Stimulated activated CD4-positive, alpha-beta T cell treated with anti-CD3 and anti-CD28 coated beads, Interleukin-2, amount 100 ng/mL, for 24 hours (primary cell): ENCODE measurements at regions not wholly inside any gene's neighbourhood (a gene's known extent, or its start where the extent isn't known, plus 50 kb on each side); places are given as distances from the start of the nearest gene placed in this dataset.
"Not testable (repeated sequence)": the region's sequence is repeated elsewhere in the genome, so short reads cannot be mapped to it uniquely, and the experiment has no call there.

Source experiments
- DNase-seq, 2 donors: peaks; one replicate each; pipeline ENCODE4 v3.0.0-alpha.2; 2020

- no peak for DNase-seq
Observed at GRCh38 chr7:106522696-106523095, 138.3 kb downstream of the CCDC71L start.

DNA sequence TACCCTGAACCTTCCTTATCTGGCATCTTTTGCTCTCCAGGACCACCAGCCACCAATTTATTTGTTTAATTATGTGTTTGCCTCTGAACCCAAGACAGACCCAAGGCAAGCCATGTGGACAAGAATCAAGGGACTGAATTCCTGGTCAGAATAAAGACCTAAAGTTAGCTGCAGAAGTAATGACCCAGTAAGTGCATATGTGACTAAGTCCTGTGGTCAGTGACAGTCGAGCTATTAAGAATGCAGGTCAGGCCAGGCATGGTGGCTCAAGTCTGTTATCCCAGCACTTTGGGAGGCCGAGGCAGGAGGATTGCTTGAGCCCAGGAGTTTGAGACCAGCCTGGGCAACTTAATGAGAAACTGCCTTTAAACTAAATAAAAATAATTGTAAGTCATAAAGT lies 139.4 kb downstream of the CCDC71L start:
- no peak for DNase-seq

- no peak for DNase-seq
Observed at GRCh38 chr7:106520962-106521514, 139.9 kb downstream of the CCDC71L start.

- DNase-seq, result no peak
Observed at GRCh38 chr7:106518967-106519366, 142.0 kb downstream of the CCDC71L start.

DNA sequence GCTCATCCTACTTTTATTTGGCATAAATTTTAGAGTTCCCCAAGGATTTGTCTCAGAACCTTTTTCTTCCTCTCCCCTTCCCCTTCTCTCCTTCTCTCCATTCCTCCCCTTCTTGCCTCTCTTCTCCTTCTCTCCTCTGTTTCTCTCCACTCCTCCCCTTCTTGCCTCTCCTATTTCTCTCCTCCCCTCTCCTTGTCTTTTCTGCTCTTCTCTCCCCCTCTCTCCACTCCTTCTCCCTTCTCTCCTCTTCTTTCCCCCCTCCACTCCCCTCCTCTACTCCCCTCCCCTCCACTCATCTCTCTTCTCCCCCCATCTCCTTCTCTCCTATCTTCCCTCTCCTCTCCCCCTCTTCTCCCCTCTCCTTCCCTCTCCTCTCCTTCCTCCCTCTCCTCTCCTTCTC lies 142.7 kb downstream of the CCDC71L start:
- DNase-seq, result no peak

DNA sequence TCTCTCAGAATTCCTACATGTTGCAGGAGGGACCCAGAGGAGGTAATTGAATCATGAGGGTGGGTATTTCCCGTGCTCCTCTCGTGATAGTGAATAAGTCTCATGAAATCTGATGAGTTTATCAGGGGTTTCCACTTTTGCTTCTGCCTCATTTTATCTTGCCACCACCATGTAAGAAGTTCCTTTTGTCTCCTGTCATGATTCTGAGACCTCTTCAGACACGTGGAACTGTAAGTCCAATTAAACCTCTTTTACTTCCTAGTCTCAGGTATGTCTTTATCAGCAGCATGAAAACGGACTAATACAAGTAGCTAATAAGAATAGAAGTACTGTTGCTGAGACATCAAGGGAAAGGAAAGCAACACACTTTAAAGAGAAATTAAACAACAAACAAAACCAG lies 143.4 kb downstream of the CCDC71L start:
- DNase-seq, result no peak

DNA sequence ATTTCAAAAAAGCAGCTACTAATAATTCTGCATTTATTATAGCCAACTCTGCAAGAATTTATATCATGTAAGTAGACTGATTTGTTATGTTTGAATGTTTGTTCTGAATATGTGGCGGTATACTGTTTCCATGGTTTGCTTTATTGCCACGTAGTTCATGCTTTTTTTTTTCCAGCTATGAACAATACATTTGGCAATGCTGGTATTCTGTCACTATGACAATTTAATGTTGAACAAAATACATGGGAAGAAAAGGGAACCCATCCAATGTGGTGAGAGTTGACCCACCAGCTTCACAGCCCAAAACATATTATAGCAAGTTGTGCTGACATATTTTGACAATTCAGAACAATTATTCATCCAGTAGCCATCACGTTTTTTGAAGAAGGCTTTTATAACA lies 145.6 kb downstream of the CCDC71L start:
- no peak for DNase-seq

DNA sequence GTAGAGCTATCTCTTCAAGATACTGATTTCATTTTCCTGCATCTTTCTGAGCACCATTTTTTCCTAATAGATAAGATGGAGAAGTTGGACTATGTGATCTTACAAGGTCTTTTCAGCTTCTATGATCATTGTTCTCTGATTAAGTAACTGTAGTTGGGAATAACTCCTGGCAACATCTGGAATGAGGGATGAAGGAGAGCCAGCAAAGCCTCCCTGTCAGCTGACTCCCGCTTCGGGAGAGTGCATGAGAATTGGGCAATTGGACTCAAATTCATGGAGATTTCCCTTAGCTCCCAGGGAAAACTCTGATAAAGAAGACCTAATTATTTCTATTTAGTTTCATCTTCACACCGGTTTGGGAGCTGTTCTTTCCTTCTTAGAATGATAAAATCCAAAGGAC lies 146.1 kb downstream of the CCDC71L start:
- no peak for DNase-seq

- DNase-seq, result no peak
Observed at GRCh38 chr7:106512217-106512616, 148.7 kb downstream of the CCDC71L start.

DNA sequence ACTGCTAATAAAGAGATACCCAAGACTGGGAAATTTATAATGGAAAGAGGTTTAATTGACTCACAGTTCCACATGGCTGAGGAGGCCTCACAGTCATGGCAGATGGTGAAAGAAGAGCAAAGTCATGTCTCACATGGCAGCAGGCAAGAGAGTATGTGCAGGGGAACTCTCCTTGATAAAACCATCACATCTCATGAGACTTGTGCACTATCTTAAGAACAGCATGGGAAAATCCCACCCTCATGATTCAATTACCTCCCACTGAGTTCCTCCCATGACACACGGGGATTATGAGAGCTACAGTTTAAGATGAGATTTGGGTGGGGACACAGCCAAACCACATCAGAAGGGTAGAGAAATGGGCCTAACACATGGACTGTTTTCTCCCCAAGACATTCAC lies 156.3 kb downstream of the CCDC71L start:
- DNase-seq, result peak in 1 of 2 donors; percentile 45

DNA sequence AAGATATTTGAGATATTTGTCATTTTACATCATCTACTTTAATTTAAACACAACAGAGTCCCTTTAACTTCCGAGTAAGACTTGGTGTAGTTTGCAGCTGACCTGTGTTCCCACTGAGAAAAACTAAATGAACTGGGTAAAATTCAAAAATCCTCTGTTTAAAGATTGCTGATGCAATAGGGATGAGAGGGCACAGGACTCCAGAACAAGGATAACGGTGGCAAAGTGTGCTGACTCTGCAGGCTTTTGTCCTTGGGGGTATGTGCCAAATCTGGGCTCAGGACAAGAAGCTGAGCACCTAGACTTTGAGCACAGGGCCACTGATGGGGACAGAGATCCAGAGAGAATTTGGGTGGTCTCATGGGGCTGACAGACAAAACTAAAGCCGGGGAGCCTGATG lies 156.8 kb downstream of the CCDC71L start:
- no peak for DNase-seq

GRCh38 chr7:106503626-106504025 lies 157.3 kb downstream of the CCDC71L start:
- no peak for DNase-seq

DNA sequence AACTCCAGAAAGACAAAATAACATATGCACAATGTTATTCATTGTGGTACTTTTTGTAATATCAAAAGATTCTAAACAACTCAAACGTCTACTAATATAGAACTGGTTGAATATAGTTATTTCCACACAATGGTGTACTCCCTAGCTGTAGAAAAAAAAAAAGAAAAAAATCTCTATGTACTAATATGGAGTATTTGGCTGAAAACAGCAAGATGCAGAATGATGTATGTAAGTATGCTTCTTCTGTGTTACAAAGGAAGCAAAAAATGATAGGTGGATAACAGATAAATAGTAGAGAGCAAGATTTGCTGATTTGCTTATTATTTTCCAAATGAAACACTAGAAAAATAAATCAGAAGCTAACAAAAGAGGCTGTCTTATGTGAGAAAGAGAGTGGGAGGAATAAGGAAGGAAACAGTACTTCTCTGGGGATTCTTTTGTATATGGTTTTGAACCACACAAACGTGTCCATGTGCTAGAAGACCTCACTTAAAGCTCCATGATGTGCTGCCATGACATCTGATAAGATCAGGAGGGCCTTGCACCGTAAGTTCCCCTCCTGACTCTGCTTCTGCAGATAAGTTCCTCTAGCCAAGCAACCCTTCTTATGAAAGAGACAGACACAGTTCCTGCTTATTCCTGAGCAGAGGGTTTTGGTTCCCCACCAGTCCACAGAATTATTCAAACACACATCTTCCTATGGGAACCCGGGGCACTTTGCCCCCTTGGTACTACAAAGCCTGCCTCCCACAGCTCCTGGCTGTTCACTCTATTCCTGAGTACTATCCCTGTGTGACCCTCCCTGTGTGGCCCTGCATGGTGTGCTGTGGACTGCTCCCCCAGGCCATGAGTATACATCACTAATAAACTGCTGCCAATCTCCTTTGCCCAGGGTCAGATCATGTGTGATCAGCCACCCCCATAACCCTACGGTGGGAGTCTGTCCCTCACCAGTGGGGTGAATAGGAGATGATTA lies 159.1 kb downstream of the CCDC71L start:
- DNase-seq, result no peak

GRCh38 chr7:106499897-106500296 lies 161.1 kb downstream of the CCDC71L start:
- DNase-seq, result no peak

DNA sequence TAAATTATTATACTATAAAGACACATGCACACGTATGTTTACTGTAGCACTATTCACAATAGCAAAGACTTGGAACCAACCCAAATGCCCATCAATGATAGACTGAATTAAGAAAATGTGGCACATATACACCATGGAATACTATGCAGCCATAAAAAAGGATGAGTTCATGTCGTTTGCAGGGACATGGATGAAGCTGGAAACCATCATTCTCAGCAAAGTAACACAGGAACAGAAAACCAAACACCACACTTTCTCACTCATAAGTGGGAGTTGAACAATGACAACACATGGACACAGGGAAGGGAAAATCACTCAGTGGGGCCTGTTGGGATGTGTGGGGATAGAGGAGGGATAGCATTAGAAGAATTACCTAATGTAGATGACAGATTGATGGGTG lies 163.0 kb downstream of the CCDC71L start:
- DNase-seq, result not testable (repeated sequence)

DNA sequence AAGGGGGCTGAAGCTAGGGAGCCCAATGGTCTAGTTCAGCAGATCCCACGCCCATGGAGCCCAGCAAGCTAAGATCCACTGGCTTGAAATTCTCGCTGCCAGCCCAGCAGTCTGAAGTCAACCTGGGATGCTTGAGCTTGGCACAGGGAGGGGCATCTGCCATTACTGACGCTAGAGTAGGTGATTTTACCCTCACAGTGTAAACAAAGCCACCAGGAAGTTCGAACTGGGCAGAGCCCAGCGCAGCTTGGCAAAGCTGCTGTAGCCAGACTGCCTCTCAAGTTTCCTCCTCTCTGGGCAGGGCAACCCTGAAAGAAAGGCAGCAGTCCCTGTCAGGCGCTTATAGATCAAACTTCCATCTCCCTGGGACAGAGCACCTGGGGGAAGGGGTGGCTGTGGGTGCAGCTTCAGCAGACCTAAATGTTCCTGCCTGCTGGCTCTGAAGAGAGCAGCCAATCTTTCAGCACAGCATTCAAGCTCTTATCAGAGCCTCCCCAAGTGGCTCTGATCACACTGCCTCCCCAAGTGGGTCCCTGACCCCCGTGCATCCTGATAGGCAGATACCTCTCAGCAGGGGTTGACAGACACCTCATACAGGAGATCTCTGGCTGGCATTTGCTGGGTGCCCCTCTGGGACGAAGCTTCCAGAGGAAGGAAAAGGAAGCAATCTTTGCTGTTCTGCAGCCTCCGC lies 167.8 kb downstream of the CCDC71L start:
- DNase-seq, result no peak

DNA sequence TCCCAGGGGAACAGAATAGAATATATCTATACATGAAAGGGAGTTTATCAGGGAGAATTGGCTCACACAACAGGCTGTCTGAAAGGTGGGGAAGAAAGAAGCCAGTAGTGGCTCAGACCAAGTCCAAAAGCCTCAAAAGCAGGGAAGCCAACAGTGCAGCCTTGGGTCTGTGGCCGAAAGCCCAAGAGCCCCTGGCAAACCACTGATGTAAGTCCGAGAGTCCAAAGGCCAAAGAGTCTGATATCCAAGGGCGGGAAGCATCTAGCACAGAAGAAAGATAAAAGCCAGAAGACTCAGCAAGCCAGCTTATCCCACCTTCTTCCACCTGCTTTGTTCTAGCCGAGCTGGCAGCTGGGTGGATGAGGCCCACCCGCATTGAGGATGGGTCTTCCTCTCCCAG lies 172.5 kb downstream of the CCDC71L start:
- DNase-seq, result no peak

GRCh38 chr7:106487892-106488291 lies 173.1 kb downstream of the CCDC71L start:
- DNase-seq, result no peak

DNA sequence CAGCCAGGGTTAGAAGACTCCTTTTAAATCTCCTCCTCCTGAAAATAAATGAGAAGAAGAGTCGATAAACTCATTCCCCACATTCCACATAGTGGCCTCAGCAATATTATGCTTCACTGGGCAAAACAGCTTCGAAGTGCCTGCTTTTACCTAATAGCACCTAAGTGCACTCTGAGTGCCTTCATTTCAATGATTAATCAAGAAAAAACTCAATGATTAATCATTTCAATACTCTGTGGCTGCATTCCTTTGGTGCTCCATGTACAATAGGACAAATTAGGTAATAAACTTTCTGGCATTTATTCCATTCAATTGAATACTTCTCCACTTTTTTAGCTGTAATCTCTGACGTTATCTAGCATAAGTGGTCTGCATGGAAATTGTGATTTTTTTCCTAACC lies 174.6 kb downstream of the CCDC71L start:
- DNase-seq, result no peak

DNA sequence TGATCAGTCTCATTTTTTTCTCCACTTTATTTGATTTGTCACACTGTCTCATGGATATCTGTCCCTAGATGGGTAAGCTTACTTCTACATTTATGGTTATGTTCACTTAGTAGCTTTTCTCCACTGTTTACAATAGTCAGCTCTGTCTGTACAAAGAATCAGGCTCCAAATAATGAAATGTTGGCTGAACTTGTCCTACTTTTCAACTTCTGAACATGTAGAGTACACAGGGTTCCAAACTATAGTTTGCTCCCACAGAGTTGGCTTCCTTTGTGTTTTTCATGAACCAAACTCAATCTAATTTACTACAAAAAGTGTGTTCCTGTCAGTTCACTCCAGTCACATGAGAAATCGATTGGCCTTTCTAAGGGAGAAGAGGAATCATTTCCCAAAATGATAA lies 175.0 kb downstream of the CCDC71L start:
- no peak for DNase-seq

DNA sequence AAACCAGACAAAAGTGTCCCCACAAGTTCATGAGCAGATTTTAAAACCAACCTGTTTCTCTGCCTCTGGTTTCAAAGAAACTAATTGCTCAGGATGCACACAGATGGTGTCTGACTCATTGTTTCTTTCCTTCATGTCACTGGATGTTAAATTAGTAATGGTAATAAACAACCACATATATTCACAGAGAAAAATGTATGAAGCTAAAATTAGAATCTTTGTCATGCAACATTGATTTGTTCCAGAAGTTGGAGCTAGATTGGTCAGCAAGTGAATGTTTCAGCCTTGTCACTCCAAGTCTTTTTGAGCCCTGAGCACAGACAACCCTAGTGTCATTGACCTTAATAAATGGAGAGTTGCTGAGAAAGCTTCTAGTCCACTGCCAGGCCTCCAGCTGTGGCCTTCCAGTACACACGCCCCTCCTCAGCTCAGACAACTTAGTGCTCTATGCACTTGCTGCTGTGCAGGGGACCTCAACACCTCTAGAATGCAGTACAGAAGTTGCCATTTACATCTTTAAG lies 175.9 kb downstream of the CCDC71L start:
- DNase-seq, result peak in 1 of 2 donors; percentile 28

DNA sequence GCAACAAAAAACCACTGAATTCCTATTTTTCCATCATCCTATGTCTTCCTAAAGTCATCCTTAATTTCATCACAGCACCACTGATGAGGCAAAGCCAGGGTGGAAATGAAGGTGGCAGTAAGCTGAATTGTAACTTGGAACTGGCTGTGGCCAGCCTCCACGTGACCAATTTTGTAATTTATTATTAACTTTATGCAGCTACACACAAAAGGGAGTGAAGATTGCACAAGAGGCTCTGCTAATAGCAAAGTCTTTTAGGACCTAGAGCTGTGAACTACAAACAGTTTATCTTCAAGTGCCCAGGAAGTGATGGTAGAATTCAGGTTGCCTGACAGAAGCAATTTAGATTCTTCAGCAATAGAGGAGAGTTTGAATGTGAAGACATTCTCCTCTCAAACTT lies 176.4 kb downstream of the CCDC71L start:
- DNase-seq, result no peak

DNA sequence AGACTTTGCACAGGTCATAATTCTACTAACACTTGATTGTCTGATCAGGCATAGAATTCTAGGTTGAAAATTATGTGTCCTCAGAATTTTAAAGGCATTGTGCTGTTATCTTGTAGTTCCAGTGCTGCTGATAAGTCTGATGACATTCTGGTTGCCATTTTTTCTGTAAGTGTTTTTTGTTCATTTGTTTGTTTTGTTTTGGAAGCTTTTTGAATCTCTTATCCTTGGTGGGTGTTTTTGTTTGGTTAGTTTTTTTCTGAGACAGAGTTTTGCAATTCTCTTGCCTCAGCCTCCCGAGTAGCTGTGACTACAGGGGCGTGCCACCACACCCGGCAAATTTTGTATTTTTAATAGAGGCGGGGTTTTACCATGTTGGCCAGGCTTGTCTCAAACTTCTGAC lies 178.9 kb downstream of the CCDC71L start:
- DNase-seq, result no peak

DNA sequence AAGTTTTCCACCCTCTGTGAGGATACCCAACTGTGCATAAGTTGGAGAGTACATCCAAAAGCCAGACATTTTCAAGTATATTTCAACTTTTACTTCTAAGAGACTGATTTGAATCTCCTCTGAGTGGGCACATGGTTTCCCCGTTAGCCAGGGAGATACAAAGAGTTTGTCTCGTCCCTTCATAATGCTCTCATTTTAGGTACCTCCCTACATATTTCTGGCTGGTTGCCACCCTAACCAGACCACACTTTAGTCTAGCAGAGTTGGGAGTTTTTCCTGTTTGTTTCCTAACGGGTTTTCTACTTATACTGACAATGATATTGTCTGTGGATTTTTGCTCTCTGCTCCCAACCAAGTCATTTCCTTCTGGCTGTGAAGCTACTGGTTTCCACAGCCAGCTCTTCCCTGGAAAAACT lies 180.3 kb downstream of the CCDC71L start:
- peak in 1 of 2 donors; percentile 25 for DNase-seq
